SH-SY5Y (cell line): ENCODE measurements at regions not wholly inside any gene's neighbourhood (a gene's known extent, or its start where the extent isn't known, plus 50 kb on each side); places are given as distances from the start of the nearest gene placed in this dataset.

Experiments
- GATA2 ChIP-seq: IDR thresholded peaks from 2 replicates; pipeline ENCODE4 v1.6.1; 2011; ENCODE audit warnings: mild to moderate bottlenecking, low read depth, low read length
- GATA3 ChIP-seq: IDR thresholded peaks from 2 replicates; pipeline ENCODE4 v1.6.1; 2011; ENCODE audit warnings: low read depth, mild to moderate bottlenecking, low read length, moderate library complexity

- no peak for TF ChIP-seq GATA3
- no peak for TF ChIP-seq GATA2
Observed at GRCh38 chr13:78382491-78382890, 220.9 kb downstream of the POU4F1 start.
